T-helper 2 cell treated with Interferon-gamma antibody and Interleukin-4, amounts not matched to agents 5 μg/mL and 100 μg/mL, for 36 hours (primary cell): ENCODE measurements at regions not wholly inside any gene's neighbourhood (a gene's known extent, or its start where the extent isn't known, plus 50 kb on each side); places are given as distances from the start of the nearest gene placed in this dataset.

ENCODE experiments used
- DNase-seq: peaks from one replicate; pipeline ENCODE4 v3.0.0; 2021; ENCODE audit warnings: low spot score
- H3K27ac Mint-ChIP-seq: one replicate; pipeline ENCODE4 v1.8.0; 2021; ENCODE audit warnings: mild to moderate bottlenecking, mixed read lengths
- H3K27me3 Mint-ChIP-seq: one replicate; pipeline ENCODE4 v1.8.0; 2021; ENCODE audit warnings: low read depth, mixed read lengths
- H3K36me3 Mint-ChIP-seq: one replicate; pipeline ENCODE4 v1.8.0; 2021; ENCODE audit warnings: low read depth, mixed read lengths
- H3K4me1 Mint-ChIP-seq: one replicate; pipeline ENCODE4 v1.8.0; 2021; ENCODE audit warnings: low read depth, mixed read lengths
- H3K4me3 Mint-ChIP-seq: one replicate; pipeline ENCODE4 v1.8.0; 2022; ENCODE audit warnings: mild to moderate bottlenecking, moderate library complexity, mixed read lengths
- H3K9me3 Mint-ChIP-seq: one replicate; pipeline ENCODE4 v1.8.0; 2021; ENCODE audit warnings: mixed read lengths

DNA sequence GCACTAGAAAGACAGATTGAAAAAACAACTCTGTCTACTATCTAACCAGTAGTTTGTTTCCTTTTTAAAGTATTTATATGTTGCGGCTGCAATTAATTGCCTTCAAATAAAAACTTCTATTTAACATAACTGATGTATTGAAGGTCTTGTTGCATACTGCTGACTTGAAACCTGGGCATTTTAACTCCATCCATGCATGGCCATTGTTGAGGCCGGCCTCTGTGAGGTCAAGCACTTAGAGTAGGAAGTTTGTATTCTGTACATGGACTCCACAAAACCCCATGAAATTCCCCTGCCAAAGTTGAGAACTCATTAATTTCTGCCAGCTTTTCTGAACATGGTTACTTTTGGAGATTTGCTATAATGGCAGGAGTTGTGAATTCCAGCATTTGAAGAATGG is 150.6 kb downstream of the GAS1 start:
- no peaks in the 10 kb centered on the region for H3K27me3 Mint-ChIP-seq
- H3K9me3 Mint-ChIP-seq, result no peaks in the 10 kb centered on the region
- H3K4me3 Mint-ChIP-seq, result no peak overlapping the region
- H3K4me1 Mint-ChIP-seq, result no peaks in the 10 kb centered on the region
- H3K27ac Mint-ChIP-seq, result no peak overlapping the region
- no peak for DNase-seq
- no peaks in the 10 kb centered on the region for H3K36me3 Mint-ChIP-seq

DNA sequence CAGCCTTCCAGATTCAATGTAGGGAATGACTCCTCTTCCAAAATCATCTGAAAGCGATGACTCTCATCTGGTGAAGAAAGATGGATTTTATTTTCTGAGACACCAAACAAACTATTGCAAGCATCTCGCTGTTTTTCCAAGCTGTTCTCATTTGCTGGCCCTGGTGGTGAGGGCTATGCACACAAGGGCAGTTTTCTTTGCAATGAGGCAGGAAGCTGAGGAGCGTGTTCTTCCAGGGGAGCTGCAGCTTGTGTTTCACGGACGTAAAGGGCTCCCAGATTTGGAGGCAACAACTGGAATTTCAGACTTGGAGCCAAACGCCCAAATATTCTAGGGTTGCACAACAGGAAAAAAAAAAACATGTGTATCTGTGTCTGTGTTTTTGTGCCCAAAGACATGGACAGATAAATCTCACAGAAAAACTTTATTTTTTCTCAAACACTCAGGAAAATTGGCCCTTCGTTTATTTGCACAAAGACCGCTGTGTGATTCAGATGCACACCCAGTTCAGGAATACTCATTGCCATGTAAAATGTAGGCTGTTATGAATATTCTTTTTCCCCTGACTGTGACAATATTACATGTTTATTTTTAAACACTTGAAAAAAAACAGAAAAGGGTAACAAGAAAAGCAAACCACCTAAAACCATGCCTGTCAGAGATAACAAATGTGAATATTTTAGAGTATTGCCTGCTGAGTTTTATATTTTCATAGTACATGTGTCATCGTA is 151.3 kb downstream of the GAS1 start:
- Mint-ChIP-seq H3K36me3 (no peaks in the 10 kb centered on the region), H3K27me3 (no peaks in the 10 kb centered on the region), H3K9me3 (no peaks in the 10 kb centered on the region), H3K4me1 (no peaks in the 10 kb centered on the region), H3K4me3 (no peak overlapping the region), H3K27ac (no peak overlapping the region)
- no peak for DNase-seq

DNA sequence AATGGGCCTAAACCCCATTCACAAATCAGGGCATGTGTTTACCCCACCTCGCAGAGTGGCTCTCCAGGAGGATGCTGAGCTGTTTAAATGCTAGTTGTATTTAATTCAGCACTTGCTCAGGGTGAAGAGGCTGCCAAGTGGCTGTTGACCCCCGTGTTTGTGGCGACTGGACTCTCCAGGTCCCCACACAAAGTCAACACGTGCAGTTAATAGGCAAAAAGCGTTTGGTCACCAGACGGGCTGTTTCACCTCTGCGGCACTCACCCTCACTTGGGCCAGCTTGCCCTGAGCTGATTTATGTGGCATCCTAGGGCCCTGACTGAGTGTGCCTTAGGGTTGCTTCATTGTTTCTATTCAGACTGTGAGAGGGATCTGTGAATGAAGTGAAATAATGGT is 152.3 kb downstream of the GAS1 start:
- H3K4me3 Mint-ChIP-seq, result no peak overlapping the region
- no peak for DNase-seq
- H3K36me3 Mint-ChIP-seq, result no peaks in the 10 kb centered on the region
- H3K27ac Mint-ChIP-seq, result no peak overlapping the region
- no peaks in the 10 kb centered on the region for H3K4me1 Mint-ChIP-seq
- H3K27me3 Mint-ChIP-seq, result no peaks in the 10 kb centered on the region
- no peaks in the 10 kb centered on the region for H3K9me3 Mint-ChIP-seq

GRCh38 chr9:86794391-86795046 is 152.8 kb downstream of the GAS1 start:
- Mint-ChIP-seq H3K9me3 (no peaks in the 10 kb centered on the region), H3K36me3 (no peaks in the 10 kb centered on the region), H3K27me3 (no peaks in the 10 kb centered on the region)

GRCh38 chr9:86792136-86792535 is 155.2 kb downstream of the GAS1 start:
- H3K36me3 Mint-ChIP-seq, result no peaks in the 10 kb centered on the region
- H3K4me1 Mint-ChIP-seq, result no peaks in the 10 kb centered on the region
- H3K27me3 Mint-ChIP-seq, result no peaks in the 10 kb centered on the region
- H3K4me3 Mint-ChIP-seq, result no peak overlapping the region
- H3K9me3 Mint-ChIP-seq, result no peaks in the 10 kb centered on the region
- no peak for DNase-seq
- H3K27ac Mint-ChIP-seq, result no peak overlapping the region

More at GRCh38 chr9:86794391-86795046, 152.8 kb downstream of the GAS1 start:
- Mint-ChIP-seq H3K4me1 (no peaks in the 10 kb centered on the region), H3K4me3 (no peak overlapping the region), H3K27ac (no peak overlapping the region)
- no peak for DNase-seq

GRCh38 chr9:86790805-86791204 is 156.5 kb downstream of the GAS1 start:
- Mint-ChIP-seq H3K4me1 (no peaks in the 10 kb centered on the region), H3K27me3 (no peaks in the 10 kb centered on the region), H3K27ac (no peak overlapping the region), H3K9me3 (no peaks in the 10 kb centered on the region), H3K36me3 (no peaks in the 10 kb centered on the region), H3K4me3 (no peak overlapping the region)
- no peak for DNase-seq

- H3K9me3 Mint-ChIP-seq, result no peaks in the 10 kb centered on the region
Measured at GRCh38 chr9:86788456-86788855, 158.8 kb downstream of the GAS1 start.

GRCh38 chr9:86783884-86784283 is 163.4 kb downstream of the GAS1 start:
- Mint-ChIP-seq H3K4me3 (no peak overlapping the region), H3K27me3 (no peaks in the 10 kb centered on the region), H3K9me3 (no peaks in the 10 kb centered on the region), H3K36me3 (no peaks in the 10 kb centered on the region), H3K27ac (no peak overlapping the region), H3K4me1 (no peaks in the 10 kb centered on the region)
- DNase-seq, result no peak

More at GRCh38 chr9:86788456-86788855, 158.8 kb downstream of the GAS1 start:
- Mint-ChIP-seq H3K27me3 (no peaks in the 10 kb centered on the region), H3K4me3 (no peak overlapping the region), H3K27ac (no peak overlapping the region), H3K4me1 (no peaks in the 10 kb centered on the region), H3K36me3 (no peaks in the 10 kb centered on the region)
- no peak for DNase-seq

DNA sequence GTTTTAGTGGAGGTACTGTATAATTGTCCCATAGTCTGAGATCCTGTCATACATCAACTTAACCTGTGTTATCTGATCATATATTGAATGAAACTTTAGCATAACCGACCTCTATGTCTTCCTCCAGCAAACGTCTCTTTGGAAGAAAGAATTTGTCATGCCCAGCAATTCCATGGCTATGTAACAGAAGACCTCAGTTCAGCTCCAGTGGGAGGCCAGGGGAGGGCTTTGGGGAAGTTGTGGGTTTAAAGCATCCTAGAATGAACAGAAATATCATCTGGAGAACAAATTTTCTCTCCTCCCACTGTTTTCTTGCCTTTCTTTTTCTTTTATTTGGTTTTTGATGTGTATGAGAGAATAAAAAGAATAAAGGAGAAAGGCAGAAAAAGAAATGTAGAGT is 164.5 kb downstream of the GAS1 start:
- Mint-ChIP-seq H3K27me3 (peaks cover 2% of the 10 kb centered on the region), H3K36me3 (no peaks in the 10 kb centered on the region), H3K9me3 (no peaks in the 10 kb centered on the region), H3K4me1 (no peaks in the 10 kb centered on the region), H3K4me3 (no peak overlapping the region), H3K27ac (no peak overlapping the region)
- DNase-seq, result no peak

DNA sequence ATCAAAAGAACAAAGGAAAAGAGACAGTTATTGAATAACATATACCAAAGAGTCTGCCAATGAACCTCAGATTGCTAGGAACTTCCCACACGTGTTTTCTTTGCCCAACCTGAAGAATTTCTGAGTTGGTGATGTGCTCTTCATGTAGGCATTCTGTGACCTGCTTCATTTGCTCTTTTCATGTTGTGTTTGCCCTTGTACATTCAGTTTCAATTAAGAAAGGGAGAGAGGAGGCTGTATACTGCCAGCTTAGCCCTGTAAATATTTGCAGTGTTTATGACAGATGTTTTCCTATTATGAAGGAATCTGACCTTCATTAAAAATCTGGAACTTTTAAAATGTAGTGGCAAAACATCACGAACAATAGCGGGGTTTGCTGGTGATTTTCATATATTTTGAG is 168.5 kb downstream of the GAS1 start:
- Mint-ChIP-seq H3K27me3 (peaks cover 2% of the 10 kb centered on the region), H3K9me3 (no peaks in the 10 kb centered on the region), H3K4me3 (no peak overlapping the region), H3K36me3 (no peaks in the 10 kb centered on the region), H3K27ac (no peak overlapping the region), H3K4me1 (no peaks in the 10 kb centered on the region)
- DNase-seq, result no peak

- no peak overlapping the region for H3K4me3 Mint-ChIP-seq
- no peak overlapping the region for H3K27ac Mint-ChIP-seq
- no peak for DNase-seq
- no peaks in the 10 kb centered on the region for H3K36me3 Mint-ChIP-seq
- H3K27me3 Mint-ChIP-seq, result peaks cover 2% of the 10 kb centered on the region
- H3K9me3 Mint-ChIP-seq, result no peaks in the 10 kb centered on the region
- H3K4me1 Mint-ChIP-seq, result no peaks in the 10 kb centered on the region
Measured at GRCh38 chr9:86775718-86776117, 171.6 kb downstream of the GAS1 start.

- Mint-ChIP-seq H3K4me1 (no peaks in the 10 kb centered on the region), H3K27me3 (peaks cover 2% of the 10 kb centered on the region), H3K27ac (no peak overlapping the region), H3K36me3 (no peaks in the 10 kb centered on the region), H3K9me3 (no peaks in the 10 kb centered on the region), H3K4me3 (no peak overlapping the region)
- DNase-seq, result no peak
Measured at GRCh38 chr9:86774116-86774515, 173.2 kb downstream of the GAS1 start.

DNA sequence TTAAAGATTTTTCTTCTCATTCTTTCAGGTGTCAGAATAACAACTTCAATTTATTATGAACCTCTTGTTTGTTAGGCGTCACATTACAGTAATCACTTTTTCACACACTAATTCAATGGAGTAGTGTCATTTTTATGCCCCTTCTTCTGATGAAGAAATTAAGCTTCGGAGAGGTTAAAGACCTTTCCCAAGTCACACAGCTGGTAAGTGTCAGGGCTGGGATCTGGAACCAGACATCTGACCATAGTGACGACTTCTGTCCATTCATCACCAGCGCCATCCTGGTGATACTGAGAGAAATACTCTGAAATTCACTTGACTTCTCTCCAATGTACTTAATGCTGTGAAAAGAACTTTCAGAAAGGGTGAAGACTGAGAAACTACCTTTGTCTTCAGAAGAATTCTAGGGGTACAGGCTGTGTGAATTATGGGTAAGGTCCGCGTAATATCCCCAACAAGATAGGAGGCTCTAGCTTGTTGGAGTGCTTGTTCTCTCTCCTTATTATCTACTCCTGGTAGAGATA is 173.8 kb downstream of the GAS1 start:
- Mint-ChIP-seq H3K4me1 (no peaks in the 10 kb centered on the region), H3K27me3 (no peaks in the 10 kb centered on the region), H3K4me3 (no peak overlapping the region), H3K36me3 (no peaks in the 10 kb centered on the region), H3K9me3 (no peaks in the 10 kb centered on the region), H3K27ac (no peak overlapping the region)
- DNase-seq, result no peak

DNA sequence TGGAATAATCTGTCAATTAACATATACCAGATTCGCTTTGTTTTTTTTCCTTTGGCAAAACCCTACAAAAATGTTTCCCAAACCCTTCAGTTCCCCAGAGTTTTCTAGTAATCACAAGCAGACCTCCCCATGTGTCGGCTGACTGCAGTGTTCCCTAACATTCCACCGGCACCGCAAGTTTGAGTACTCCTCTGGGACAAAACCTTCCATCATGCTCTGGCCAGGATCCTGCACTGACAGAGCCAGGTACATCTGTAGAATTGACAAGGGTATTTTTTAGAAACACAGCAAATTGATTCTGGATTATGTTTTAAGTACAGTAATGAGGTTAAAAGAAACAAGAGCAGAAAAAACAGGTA is 174.7 kb downstream of the GAS1 start:
- DNase-seq, result no peak
- Mint-ChIP-seq H3K4me3 (no peak overlapping the region), H3K4me1 (no peaks in the 10 kb centered on the region), H3K36me3 (no peaks in the 10 kb centered on the region), H3K27me3 (no peaks in the 10 kb centered on the region), H3K27ac (no peak overlapping the region), H3K9me3 (no peaks in the 10 kb centered on the region)
